A673 (cell line): ENCODE measurements at regions not wholly inside any gene's neighbourhood (a gene's known extent, or its start where the extent isn't known, plus 50 kb on each side); places are given as distances from the start of the nearest gene placed in this dataset.

Experiments used
- EZH2 ChIP-seq: fragments of 200-600 bp; sonication (generic); IDR thresholded peaks from 2 replicates; pipeline ENCODE4 v1.6.1; 2017; ENCODE audit warnings: borderline replicate concordance, low read depth, mild to moderate bottlenecking, mixed read lengths, antibody characterized with exemption, low read length; ENCODE audit not compliant: poor library complexity, severe bottlenecking
- TF ChIP-seq, protein P1 (sequence below): fragments of 300-800, 200-600 bp; sonication (generic); conservative IDR thresholded peaks from 2 replicates; pipeline ENCODE4 v1.5.1; 2017; ENCODE audit warnings: low read depth, mild to moderate bottlenecking, antibody characterized with exemption, low read length, moderate library complexity, mixed read lengths

DNA sequence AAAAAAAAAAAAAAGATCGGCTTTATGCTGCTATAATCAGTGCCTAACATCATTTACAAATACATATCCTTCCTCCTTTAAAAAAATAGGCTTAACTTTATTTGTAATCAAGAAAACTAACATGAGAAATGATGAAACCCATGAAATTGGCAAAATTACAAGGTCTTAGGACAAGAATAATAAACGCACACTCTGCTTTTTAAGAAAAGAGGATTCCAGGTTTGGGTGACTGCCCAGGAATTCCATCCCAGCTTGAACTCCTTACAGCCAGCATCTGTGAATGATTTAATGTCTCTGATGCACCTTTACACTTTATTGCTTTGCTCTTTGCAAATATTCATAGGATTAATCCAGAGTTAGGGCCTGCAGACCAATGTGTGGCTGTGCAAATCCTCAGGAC, 196.0 kb downstream of the CBLN1 start:
- TF ChIP-seq, protein P1, sequence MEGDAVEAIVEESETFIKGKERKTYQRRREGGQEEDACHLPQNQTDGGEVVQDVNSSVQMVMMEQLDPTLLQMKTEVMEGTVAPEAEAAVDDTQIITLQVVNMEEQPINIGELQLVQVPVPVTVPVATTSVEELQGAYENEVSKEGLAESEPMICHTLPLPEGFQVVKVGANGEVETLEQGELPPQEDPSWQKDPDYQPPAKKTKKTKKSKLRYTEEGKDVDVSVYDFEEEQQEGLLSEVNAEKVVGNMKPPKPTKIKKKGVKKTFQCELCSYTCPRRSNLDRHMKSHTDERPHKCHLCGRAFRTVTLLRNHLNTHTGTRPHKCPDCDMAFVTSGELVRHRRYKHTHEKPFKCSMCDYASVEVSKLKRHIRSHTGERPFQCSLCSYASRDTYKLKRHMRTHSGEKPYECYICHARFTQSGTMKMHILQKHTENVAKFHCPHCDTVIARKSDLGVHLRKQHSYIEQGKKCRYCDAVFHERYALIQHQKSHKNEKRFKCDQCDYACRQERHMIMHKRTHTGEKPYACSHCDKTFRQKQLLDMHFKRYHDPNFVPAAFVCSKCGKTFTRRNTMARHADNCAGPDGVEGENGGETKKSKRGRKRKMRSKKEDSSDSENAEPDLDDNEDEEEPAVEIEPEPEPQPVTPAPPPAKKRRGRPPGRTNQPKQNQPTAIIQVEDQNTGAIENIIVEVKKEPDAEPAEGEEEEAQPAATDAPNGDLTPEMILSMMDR = no peak
- no peak for TF ChIP-seq EZH2
